Left renal cortex interstitium (tissue), 4 donors: ENCODE measurements at regions not wholly inside any gene's neighbourhood (a gene's known extent, or its start where the extent isn't known, plus 50 kb on each side); places are given as distances from the start of the nearest gene placed in this dataset.

Source experiments
- DNase-seq, 4 donors: peaks; one replicate each; pipeline ENCODE4 v3.0.0-alpha.2; 2013; ENCODE audit warnings: low read depth in 4 of 4, low spot score in 2 of 4, missing footprints in 1 of 4

DNA sequence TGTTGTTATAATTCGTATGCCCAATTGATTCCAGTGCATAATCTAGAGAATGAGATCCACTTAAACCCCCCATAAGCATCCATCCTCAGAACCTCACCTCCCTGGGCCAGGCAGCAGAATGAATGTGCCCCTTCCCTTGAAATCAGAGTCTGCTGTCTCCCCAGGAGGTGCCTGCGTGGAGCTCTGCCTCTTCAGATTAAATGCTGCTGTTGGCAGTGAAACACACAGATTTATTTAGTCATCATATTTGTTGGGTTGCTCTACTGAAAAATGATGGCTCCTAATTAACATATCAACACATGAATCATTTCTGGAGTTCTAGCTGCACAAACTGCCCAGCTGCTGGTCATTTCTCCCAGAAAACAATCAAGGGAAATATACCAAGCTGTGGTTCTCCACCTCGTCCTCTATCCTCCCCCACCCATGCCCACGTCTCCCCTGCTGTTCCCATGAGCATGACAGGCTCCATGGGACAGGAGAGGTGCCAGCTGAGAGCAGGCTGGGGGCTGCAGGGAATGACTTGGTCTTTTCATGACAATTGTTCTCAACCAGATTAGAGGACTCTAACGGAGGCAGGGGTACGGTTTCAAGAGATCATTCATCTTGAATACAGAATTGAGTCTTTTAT, 633.1 kb downstream of the CDH26 start:
- no peak for DNase-seq

DNA sequence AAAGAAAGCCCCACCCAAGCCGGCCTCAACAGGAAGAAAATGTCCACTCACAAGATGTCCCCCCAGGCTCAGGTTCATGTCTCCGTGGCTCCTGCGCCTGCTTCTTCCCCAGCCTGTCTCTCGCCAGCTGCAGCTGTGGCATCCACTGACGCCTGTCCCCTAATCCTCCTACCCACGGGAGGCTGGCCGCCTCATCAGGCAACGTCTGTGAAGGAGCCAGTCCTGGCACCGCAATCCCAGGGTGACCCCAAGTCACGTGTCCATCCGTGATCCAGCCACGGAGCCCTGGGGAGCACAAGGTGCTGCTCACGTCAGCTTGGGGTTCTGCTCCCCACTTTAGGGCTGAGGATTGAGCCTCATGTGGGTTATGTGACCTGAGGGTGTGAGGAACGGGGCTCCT, 640.3 kb downstream of the CDH26 start:
- DNase-seq, result no peak

DNA sequence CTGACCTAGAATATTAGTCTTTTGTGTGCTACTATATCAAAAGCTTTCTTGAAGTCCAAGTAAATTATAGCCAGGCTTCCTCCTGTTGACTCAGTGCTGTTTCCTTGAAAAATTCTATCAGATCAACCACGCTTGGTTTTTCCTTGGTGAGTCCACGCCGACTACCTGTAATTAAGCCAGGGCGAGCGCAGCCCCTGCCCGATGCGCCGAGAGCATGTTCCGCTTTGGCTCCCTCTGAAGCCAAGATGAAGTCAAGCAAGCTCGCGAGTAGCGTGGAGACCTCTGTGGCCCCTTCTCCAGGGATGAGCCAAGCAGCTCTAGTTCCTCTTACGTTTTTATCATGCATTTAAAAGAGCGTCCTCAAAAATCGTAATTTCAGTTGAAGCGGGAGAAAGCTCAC, 641.2 kb downstream of the CDH26 start:
- DNase-seq, result no peak

DNA sequence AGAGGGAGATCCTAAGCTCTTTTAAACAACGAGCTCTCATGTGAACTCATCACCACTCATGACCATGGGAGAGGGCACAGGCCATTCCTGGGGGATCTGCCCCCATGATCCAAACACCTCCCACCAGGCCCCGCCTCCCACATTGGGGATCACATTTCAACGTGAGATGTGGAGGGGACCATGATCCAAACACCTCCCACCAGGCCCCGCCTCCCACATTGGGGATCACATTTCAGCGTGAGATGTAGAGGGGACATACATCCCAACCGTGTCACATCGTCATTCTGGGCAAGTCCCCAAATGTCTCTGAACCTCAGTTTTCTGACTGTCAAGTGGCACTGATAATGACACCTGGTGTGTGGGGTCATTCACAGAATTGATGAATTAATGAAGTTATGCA, 641.8 kb downstream of the CDH26 start:
- no peak for DNase-seq

DNA sequence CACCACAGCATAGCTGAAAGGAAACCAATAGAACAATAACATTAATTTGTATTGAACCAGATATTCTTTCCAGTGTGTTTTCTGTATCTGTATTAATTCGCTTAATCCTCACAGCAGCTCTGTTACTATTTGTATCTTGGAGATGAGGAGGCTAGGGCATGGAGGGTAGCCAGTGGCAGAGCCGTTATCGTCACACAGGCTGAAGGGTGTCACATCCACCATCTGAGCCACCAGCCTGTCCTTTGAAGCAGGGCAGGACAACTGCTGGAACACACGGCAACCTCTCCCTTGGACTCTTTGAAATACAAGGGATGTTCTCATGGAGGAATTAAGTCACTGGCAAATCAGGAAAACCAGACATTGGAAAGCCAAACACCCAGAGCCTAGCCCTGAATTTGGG, 628.0 kb upstream of the CDH4 start:
- no peak for DNase-seq

DNA sequence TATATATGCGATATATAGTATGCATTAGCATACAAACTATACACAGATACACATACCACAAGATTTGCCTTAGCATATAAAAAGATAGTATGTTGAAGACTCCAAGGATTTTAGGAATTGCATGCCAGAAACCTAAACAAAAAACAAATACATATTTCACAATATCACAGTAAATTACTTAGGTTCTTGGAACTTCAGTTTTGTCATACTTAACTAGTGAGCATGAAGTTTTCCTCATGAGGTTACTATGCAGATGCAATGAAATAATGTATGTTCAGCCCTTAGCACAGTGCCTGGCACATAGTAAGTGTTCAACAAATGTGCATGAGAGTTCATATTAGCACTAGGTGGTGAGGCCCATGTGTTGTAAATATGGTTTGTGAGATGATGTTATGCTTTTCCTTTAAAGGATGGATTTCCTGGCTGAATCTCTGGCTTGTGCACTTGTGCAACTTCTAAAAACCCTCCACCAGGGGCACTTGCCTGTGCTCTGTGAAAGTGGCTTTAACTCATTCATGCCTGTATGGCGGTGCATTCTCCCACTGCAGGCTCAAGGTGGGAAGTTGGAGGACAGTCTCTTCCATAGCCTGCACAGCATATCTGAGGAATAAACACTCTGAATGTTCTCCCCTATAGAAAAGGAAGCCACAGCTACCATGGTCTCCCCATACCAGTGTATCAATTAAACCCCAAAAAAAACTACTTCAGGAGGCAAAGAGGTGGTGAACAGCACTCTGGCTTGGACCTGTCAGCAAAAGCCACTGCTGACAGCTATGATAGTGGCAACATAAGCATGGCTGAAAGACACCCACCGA, 624.1 kb upstream of the CDH4 start:
- DNase-seq, result no peak

DNA sequence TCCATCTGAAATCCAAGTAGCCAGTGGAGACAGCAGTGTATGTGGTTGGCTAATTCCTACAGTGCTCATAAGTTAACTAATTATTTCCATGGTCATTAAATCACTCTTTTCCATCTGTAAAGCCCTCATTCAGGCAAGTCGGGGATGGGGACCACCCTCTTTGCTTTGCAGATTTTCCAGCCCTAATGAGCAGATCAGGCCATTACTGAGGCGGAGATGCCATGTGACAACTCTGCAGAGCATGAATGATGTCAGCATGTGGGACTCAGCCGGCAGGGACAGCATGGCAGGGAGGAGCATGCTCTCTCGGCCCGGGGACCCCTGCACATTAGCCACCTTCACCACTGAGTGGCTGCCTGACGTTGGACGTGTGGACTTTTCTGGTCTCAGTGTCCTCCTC, 623.3 kb upstream of the CDH4 start:
- no peak for DNase-seq

DNA sequence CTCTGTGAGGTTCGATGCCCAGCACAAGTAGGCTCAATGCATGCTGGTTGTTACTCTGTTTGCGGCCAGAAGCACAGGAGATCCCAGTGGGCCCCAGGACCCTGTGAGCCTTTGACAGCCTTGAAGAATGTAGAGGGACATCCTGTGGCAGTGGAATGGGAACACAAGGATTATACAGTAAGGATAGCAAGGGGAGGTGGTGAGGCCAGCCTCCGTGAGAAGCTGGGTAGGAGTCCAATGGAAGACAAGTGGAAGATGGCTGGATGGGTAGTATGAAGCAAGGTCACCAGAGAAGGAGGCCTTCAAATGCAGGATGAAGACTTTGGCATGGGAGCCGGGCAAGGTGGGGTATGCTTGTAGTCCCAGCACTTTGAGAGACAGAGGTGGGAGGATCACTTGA, 622.9 kb upstream of the CDH4 start:
- no peak for DNase-seq

DNA sequence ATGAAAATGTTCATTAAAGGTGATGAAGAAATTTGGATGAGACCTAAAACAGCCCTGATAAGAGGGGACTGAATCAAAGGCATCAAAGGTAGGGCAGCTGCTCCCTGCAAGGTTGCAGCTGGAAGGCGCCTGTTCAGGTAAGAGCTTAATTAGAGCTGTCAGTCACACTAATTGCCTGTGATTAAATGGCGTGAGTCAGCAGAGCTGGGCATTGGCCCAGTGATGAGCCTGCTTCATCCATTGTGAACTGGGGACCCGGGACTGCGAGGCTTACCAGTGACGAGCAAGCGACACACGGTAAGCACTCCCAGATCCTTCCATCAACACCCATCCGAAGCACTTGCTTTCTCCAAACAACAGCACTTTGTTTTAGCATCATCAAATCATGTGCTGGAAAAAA, 621.5 kb upstream of the CDH4 start:
- DNase-seq, result no peak

DNA sequence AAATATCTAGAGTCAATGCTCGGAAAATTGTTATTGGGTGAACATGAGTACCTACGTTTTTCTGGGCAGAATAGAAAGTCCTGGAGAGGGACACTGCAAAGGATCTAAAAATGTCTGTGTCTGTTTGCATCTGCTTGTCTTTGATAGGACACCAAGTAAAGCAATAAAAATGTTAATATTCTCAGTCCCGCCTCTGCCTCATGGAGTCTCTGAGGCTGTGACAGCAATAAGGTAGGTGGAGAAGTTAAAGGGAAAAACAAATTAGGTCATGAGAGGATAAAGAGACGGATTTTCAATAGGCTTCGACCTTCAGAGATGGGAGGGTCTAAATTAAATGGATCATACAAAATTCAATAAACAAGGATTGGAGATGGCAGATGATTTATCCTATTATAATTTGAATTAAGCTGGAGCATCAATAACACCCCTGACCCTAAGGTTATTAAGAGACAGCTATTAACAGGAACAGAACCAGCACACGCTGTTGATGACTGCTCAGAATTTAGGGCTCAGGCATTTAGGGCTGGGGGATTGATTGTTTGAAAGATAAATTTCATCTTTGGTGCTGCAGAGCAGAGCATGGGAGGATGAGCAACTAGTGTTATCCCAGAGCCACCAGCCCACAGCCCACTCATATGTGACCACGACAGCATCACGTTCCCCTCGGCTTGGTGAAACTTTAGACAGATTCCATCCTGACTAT, 620.3 kb upstream of the CDH4 start:
- peak in 1 of 4 donors; percentile 8 for DNase-seq

DNA sequence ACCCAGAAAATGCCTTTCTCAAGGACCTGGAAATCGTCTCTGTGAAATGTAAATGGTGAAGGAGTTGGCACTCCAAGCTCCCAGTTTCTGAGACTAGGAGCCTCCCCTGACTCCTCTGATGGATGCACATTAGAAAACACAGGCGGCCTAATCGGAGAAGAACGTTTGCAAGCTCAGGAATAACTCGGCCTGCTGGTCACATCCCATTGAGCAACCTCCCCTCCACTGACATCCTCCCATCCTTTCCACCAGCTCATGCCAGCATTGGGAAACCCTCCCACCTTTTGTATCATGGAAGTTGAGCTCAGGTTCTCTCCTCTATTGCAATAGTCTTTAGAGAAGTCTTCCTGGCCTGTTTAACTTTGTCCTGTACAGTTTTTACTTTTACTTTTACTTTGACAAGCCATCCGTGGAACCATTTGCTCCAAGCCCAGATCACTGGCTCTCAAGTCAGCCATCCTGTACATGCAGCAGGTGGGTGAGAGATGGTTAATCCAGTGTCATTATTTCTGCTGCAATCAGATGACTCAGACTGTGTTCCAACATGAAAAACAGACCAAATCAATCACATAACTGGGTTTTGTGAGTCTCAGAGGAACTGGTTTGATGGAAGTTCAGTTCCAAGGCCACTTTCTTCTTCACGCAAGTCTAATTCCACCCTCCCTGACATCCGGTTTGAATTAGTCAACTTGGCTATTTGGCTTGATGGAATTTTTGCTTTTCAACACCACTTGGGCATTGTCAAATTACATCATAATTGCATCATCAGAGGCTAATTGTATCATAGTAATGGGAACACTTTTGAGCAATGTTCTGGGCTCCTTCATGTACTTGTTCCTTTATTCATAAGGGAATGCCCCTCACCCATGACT, 619.4 kb upstream of the CDH4 start:
- DNase-seq, result peak in 3 of 4 donors; percentile 15 to 21 (median 16)

DNA sequence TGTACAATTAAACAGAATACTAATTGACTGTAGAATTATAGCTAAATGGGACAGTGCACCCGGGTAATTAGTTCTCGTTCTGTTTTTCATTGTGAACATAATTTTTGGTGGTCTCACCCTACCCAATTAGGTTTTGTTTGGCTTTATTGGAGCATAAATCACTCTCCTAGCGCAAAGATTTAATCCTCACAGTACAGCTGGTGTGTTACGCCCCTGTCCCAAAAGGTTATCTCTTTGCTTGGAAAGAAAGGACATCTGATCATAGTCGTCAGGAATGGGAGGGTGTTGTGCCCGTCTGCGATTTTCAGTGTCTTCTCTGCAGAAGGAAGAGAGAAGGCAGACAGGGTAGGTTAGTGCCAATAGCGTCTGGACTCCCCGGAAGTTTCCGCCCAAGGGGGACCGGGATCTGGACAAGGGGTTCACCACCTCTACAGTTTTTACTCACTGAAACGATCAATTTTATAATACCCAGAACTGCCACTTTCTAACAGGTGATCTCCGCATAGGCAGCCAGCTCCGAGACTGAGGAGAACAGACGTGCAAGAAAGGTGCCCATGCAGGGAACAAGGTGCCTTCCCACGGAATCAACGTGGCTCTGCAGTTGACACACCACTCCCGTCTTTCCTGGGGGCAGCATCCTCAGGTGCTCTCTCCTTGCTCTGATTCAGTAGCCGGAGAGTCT, 617.4 kb upstream of the CDH4 start:
- no peak for DNase-seq

DNA sequence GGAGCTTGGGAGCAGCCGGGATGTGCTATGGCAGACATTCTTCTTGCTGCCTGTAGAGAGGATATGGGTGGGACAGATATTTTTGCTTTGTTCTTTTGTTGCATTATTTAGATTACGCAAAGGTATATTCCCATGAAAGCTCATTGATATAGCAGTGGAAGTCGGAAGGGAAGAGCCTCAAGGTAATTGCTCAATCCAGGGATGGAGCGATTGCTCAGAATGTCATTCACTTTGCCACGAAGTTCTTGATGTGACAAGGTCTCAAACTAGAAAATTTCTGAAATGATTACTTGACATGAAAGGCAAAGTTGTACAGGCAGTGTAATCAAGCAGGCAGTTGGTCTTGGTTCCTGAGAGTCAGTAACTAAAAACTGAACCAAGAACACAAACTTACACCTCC, 615.6 kb upstream of the CDH4 start:
- DNase-seq, result no peak

DNA sequence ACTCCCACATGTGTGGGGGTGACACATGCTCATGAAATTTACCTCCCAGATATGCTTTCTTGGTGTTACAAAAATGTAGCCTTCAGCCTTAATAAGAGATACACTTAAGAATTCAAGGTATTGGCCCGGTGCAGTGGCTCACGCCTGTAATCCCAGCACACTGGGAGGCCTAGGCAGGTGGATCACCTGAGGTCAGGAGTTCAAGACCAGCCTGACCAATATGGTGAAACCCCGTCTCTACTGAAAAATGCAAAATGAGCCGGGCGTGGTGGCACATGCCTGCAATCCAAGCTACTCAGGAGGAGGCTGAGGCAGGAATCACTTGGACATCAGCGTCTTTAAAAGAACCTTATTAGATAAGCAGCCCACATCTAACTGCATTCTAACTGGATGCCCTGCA, 614.3 kb upstream of the CDH4 start:
- no peak for DNase-seq

DNA sequence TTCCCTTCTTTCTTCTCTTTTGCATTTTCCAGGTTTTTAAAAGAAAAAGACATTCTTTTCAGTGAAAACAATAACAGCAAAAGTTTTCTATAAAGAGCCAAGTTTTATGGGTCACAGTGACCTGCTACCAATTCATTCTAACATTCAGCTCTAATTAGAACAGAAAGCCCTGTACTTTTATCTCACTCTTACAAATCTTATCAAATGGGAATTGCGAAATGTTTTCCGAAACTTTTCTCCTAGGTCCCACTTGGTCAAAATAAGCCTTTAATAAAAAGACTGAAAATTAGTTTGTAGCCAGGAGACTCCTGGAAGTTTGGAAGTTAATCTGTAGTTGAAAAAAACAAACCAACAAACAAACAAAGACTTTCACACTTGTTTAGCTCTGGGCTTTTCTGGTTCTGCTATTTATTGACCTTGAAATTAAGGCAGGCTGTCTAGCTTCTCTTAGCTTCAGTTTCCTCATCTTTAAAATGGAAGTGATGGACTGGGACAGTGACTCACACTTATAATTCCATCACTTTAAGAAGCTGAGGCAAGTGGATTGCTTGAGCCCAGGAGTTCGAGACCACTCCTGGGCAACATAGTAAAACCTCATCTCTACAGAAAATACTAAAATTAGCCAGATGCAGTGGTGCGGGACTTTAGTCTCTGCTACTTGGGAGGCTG, 613.5 kb upstream of the CDH4 start:
- no peak for DNase-seq

DNA sequence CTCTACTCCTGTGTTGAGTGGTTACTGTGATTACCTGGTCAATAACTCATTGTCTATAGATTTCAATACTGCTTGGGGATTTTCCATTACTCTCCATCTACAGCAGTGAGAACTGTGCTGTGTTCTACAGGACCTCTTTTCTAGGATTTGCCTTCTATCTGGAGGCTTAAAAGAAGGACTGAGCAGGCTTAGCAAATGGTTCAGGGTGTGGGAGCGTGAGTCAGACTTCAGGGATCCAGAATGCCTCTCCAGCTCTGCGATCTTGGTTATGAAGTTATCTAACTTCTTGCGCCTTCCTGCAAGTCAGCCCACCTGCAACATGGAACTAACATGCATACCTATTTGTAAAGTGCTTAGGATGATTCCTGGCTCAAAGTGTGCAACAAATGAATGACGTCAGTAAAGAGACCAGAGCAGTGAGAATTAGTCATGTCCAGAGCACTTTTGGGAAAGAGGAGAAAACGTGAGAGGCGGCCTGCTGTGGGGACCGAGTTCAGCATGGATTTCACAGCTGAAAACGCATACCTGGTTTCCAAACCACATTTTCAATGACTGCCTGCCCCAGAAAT, 610.1 kb upstream of the CDH4 start:
- no peak for DNase-seq

DNA sequence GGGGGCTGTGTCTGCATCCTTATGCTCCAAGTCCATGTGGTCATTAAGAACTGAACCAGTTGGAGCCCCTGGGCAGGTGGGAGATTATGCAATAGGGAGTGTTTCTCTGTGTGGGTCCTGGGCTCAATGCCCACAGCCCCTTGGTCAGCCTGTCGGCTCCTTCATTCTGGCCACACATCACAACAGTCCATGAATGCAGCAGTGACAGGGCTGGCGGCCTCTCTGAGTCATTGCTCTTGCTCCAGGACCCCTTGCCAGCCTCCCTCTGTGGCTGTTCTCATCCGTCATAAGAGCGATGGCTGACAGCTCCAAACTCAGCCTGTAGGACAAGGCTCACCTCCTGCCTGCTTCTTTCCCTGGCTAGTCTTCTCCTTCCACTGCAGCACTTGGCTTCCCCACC, 609.5 kb upstream of the CDH4 start:
- no peak for DNase-seq

DNA sequence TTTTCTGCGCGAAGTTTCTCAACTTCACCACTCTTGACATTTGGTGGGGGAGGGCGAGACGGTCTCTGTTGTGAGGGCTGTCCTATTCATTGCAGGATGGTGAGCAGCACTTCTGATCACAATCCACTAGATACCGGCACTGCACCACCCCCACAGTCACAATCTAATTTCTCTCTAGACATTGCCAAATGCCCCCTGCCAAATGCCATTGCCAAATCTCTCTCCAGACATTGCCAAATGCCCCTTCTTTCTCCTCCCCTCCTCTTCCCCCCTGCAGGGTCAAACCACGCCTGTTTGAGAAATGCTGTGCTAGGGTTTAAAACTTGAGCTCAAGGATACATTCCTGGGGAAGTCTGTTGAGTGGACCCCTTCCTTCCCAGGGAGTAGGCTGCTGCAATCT, 603.5 kb upstream of the CDH4 start:
- DNase-seq, result no peak

DNA sequence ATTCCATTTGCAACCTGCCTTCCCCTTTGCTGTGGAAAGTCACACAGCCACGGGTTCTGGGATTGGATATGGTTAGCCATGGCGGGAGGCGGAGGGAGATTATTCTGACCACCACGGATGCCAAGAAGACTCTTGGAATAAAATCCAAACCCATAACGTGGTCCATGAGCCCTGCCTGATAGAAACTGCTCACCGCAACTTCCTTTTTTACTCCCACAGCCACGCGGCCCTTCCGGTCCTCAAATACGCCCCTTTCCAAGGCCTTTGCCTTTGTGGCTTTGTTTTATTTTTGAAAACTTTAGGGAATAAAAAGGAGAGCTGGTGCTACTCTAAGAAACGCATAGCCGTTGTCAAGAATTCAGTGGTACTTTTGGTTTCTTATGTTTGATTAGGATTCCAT, 602.5 kb upstream of the CDH4 start:
- DNase-seq, result no peak

DNA sequence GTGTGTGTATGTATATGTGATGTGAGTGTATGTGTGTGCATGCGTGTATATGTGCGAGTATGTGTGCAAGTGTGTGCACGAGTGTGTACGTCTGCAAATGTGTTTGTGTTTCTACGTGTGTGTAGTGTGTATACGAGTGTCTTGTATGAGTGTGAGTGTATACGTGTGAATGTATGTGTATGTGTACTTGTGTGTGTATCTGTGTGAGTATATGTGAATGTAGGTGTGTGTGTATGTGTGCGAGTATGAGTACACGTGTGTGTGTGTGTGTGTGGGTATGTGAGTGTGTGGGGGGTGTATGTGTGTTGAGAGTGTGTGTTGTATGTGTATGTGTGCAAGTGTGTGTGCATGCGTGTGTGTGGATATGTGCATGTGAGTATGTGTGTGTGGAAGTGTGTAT, 602.0 kb upstream of the CDH4 start:
- no peak for DNase-seq
